ENCODE measurements at regions not wholly inside any gene's neighbourhood (a gene's known extent, or its start where the extent isn't known, plus 50 kb on each side); places are given as distances from the start of the nearest gene placed in this dataset.
A peak's percentile ranks its signal among the peaks of the same experiment; 100 is the strongest.
"Not testable (repeated sequence)": the region's sequence is repeated elsewhere in the genome, so short reads cannot be mapped to it uniquely, and the experiment has no call there.

GRCh38 chr12:67046062-67046461 is 223.1 kb upstream of the CAND1 start:
- DNase-seq: no peak

GRCh38 chr12:67047634-67048033 is 221.5 kb upstream of the CAND1 start:
- DNase-seq: no peak

GRCh38 chr12:67048371-67048770 is 220.8 kb upstream of the CAND1 start:
- no peak for DNase-seq

GRCh38 chr12:67049199-67049598 is 220.0 kb upstream of the CAND1 start:
- DNase-seq: not testable (repeated sequence)

GRCh38 chr12:67052981-67053380 is 216.2 kb upstream of the CAND1 start:
- no peak for DNase-seq

GRCh38 chr12:67056329-67056728 is 212.8 kb upstream of the CAND1 start:
- no peak for DNase-seq

- no peak for DNase-seq
These were observed 212.1 kb upstream of the CAND1 start for GRCh38 chr12:67057072-67057471.

GRCh38 chr12:67062193-67062592 is 207.0 kb upstream of the CAND1 start:
- DNase-seq: no peak

- DNase-seq: no peak
These were observed 201.5 kb upstream of the CAND1 start for GRCh38 chr12:67067453-67068203.

GRCh38 chr12:67068204-67068731 is 200.9 kb upstream of the CAND1 start:
- no peak for DNase-seq

- peak; percentile 59 for DNase-seq
These were observed 200.3 kb upstream of the CAND1 start for GRCh38 chr12:67068761-67069450.

GRCh38 chr12:67069451-67070306 is 199.5 kb upstream of the CAND1 start:
- peak; percentile 53 for DNase-seq

- no peak for DNase-seq
These were observed 198.9 kb upstream of the CAND1 start for GRCh38 chr12:67070307-67070600.

- no peak for DNase-seq
These were observed 198.6 kb upstream of the CAND1 start for GRCh38 chr12:67070604-67071003.

GRCh38 chr12:67072281-67072680 is 196.9 kb upstream of the CAND1 start:
- DNase-seq: not testable (repeated sequence)

- no peak for DNase-seq
These were observed 195.8 kb upstream of the CAND1 start for GRCh38 chr12:67073336-67073735.

GRCh38 chr12:67074072-67074471 is 195.1 kb upstream of the CAND1 start:
- no peak for DNase-seq

GRCh38 chr12:67077617-67078016 is 191.5 kb upstream of the CAND1 start:
- DNase-seq: no peak

- no peak for DNase-seq
These were observed 190.2 kb upstream of the CAND1 start for GRCh38 chr12:67078957-67079356.

- DNase-seq: no peak
These were observed 188.5 kb upstream of the CAND1 start for GRCh38 chr12:67080637-67081036.

GRCh38 chr12:67082221-67082620 is 186.9 kb upstream of the CAND1 start:
- DNase-seq: no peak

- no peak for DNase-seq
These were observed 183.5 kb upstream of the CAND1 start for GRCh38 chr12:67085699-67086098.

- DNase-seq: no peak
These were observed 183.0 kb upstream of the CAND1 start for GRCh38 chr12:67086116-67086515.
